ENCODE measurements at regions not wholly inside any gene's neighbourhood (a gene's known extent, or its start where the extent isn't known, plus 50 kb on each side); places are given as distances from the start of the nearest gene placed in this dataset.

DNA sequence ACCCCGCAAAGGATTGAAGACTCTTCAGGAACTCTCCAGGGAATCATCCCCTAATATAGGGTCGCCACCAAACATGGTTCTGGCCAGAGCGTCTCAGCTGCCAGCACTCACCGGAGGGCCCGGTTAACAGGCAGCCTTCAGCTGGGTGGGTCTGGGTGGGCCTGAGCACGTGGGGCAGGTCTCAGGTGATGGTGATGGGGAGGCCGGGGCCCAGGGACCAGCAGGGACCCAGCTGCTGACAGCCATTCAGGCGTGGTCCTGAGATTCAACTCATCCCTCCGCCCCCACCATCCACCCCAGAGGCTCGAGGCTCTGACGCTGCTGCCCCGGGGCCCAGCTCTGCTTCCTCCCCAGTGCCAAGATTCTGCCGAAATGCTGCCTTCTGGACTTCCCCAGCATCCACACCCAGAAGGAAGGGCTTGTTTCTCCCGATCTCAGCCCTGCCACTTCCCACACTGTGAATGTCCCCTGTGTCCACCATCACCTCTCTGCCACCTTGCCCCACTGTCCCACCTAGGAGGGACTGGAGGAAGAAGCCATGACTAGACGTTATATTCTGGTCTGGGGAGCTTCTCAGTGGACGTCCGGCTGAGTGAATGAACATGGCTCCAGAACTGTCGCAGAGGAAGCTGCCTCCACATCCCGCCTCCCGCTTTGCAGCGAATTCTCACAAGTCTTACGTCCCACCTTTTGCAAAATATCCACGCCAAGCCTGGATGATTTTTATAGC, 294.2 kb upstream of the SALL3 start:
- Histone ChIP-seq H3K4me1 (ENCODE audit: insufficient read depth, low read length) (no peaks in the 10 kb centered on the region), H4K20me1 (ENCODE audit: insufficient read depth, low read length) (no peaks in the 10 kb centered on the region), H3K36me3 (ENCODE audit: insufficient read depth, low read length) (no peaks in the 10 kb centered on the region), H3K9me3 (ENCODE audit: insufficient read depth, low read length, severe bottlenecking) (no peaks in the 10 kb centered on the region), H3K9ac (ENCODE audit: low read depth, low read length) (no peak overlapping the region), H3K27ac (ENCODE audit: low read length) (no peak overlapping the region), H3K4me2 (ENCODE audit: insufficient read depth, low read length) (no peak overlapping the region), H3K4me3 (ENCODE audit: low read depth in 1 of 2, low read length in 2 of 2) (no peak overlapping the region), H3K27me3 (ENCODE audit: insufficient read depth, low read length, poor library complexity) (no peaks in the 10 kb centered on the region), H3K79me2 (ENCODE audit: insufficient read depth, low read length) (no peaks in the 10 kb centered on the region), H2AFZ (ENCODE audit: low read depth, low read length) (no peak overlapping the region)
- DNase-seq (no peak), ATAC-seq (ENCODE audit: insufficient read depth, low read depth) (no peak)
- TF ChIP-seq EZH2 (IDR thresholded peaks at IDR 0.05; ENCODE audit: borderline replicate concordance, low read depth, low read length, severe bottlenecking) = no peak
- TF ChIP-seq, protein P1, sequence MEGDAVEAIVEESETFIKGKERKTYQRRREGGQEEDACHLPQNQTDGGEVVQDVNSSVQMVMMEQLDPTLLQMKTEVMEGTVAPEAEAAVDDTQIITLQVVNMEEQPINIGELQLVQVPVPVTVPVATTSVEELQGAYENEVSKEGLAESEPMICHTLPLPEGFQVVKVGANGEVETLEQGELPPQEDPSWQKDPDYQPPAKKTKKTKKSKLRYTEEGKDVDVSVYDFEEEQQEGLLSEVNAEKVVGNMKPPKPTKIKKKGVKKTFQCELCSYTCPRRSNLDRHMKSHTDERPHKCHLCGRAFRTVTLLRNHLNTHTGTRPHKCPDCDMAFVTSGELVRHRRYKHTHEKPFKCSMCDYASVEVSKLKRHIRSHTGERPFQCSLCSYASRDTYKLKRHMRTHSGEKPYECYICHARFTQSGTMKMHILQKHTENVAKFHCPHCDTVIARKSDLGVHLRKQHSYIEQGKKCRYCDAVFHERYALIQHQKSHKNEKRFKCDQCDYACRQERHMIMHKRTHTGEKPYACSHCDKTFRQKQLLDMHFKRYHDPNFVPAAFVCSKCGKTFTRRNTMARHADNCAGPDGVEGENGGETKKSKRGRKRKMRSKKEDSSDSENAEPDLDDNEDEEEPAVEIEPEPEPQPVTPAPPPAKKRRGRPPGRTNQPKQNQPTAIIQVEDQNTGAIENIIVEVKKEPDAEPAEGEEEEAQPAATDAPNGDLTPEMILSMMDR (IDR thresholded peaks at IDR 0.05; ENCODE audit: borderline replicate concordance, extremely low read depth, low read length, poor library complexity, severe bottlenecking) = no peak

DNA sequence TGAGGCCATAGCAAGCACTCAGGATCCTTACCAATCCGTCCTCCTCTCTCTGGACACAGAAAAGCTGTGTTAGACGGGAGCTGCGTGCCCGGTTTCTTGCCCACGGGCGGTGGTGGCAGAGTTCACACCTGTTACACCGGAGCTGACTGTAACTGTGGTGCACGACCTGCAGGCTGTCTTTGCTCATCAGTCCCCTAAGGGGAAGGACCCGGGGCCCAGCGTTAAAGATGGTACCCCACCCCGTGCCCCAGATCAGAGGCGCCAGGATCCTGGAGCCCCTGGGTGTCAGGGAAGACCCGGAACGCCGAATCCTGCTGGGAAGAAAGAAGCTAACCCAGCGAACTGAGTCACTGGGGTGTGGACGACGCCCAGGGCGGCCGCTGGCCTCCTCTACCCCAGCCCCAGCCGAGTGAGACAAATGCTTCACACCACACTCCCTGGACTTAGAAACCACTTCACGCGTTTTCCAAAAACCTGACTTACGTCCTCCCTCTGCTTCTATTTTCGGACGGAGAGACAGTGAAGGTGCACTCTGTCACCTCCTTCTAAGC, 293.6 kb upstream of the SALL3 start:
- DNase-seq (no peak), ATAC-seq (ENCODE audit: insufficient read depth, low read depth) (no peak)
- Histone ChIP-seq H3K27ac (ENCODE audit: low read length) (no peak overlapping the region), H3K9ac (ENCODE audit: low read depth, low read length) (no peak overlapping the region), H3K79me2 (ENCODE audit: insufficient read depth, low read length) (no peaks in the 10 kb centered on the region), H3K4me2 (ENCODE audit: insufficient read depth, low read length) (no peak overlapping the region), H2AFZ (ENCODE audit: low read depth, low read length) (no peak overlapping the region), H3K36me3 (ENCODE audit: insufficient read depth, low read length) (no peaks in the 10 kb centered on the region), H3K9me3 (ENCODE audit: insufficient read depth, low read length, severe bottlenecking) (no peaks in the 10 kb centered on the region), H3K4me3 (ENCODE audit: low read depth in 1 of 2, low read length in 2 of 2) (no peak overlapping the region), H4K20me1 (ENCODE audit: insufficient read depth, low read length) (no peaks in the 10 kb centered on the region), H3K27me3 (ENCODE audit: insufficient read depth, low read length, poor library complexity) (no peaks in the 10 kb centered on the region), H3K4me1 (ENCODE audit: insufficient read depth, low read length) (no peaks in the 10 kb centered on the region)
- TF ChIP-seq, protein P1 (IDR thresholded peaks at IDR 0.05; ENCODE audit: borderline replicate concordance, extremely low read depth, low read length, poor library complexity, severe bottlenecking) = no peak
- no peak for TF ChIP-seq EZH2 (IDR thresholded peaks at IDR 0.05; ENCODE audit: borderline replicate concordance, low read depth, low read length, severe bottlenecking)

DNA sequence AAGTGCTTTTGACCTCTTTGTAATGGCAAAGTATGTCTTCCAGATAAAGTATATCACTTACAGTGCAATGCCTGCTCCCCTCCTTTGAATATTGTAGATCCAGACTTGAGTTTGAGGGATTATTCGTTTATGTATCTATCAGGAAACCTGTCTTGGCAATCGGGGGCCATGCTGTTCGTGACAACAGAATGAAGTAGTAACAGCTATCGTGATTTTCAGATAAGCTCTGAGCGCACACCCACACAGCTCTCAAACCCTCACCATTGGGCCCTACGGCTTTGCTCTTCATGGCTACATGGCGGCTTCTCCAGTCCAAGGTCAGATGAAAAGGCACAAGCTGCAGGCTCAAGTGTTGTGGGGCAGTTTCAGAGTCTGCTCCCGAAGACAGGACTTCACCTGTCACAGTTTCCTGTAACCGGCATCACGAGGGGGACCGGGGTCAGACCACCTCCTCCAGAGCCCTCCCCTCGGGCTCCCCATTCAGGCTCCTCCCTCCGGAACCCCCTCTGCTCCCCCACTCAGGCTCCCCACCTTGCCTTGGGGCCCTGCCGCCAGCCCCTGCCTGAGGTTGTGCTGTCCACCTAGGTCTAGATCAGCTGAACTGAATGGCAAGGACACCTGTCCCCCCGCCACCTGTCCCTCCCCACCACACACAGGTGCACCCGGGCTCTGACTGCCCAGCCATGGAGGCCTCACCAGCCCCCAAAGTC, 292.5 kb upstream of the SALL3 start:
- Histone ChIP-seq H3K27ac (ENCODE audit: low read length) (no peak overlapping the region), H3K4me1 (ENCODE audit: insufficient read depth, low read length) (no peaks in the 10 kb centered on the region), H3K79me2 (ENCODE audit: insufficient read depth, low read length) (no peaks in the 10 kb centered on the region), H3K9me3 (ENCODE audit: insufficient read depth, low read length, severe bottlenecking) (no peaks in the 10 kb centered on the region), H3K27me3 (ENCODE audit: insufficient read depth, low read length, poor library complexity) (no peaks in the 10 kb centered on the region), H3K36me3 (ENCODE audit: insufficient read depth, low read length) (no peaks in the 10 kb centered on the region), H3K9ac (ENCODE audit: low read depth, low read length) (no peak overlapping the region), H2AFZ (ENCODE audit: low read depth, low read length) (no peak overlapping the region), H3K4me3 (ENCODE audit: low read depth in 1 of 2, low read length in 2 of 2) (no peak overlapping the region), H3K4me2 (ENCODE audit: insufficient read depth, low read length) (no peak overlapping the region), H4K20me1 (ENCODE audit: insufficient read depth, low read length) (no peaks in the 10 kb centered on the region)
- TF ChIP-seq, protein P1 (IDR thresholded peaks at IDR 0.05; ENCODE audit: borderline replicate concordance, extremely low read depth, low read length, poor library complexity, severe bottlenecking) = no peak
- TF ChIP-seq EZH2 (IDR thresholded peaks at IDR 0.05; ENCODE audit: borderline replicate concordance, low read depth, low read length, severe bottlenecking) = no peak
- ATAC-seq (ENCODE audit: insufficient read depth, low read depth) (no peak), DNase-seq (no peak)

Data from DND-41 (cell line).